GM12864 (cell line): ENCODE measurements at regions not wholly inside any gene's neighbourhood (a gene's known extent, or its start where the extent isn't known, plus 50 kb on each side); places are given as distances from the start of the nearest gene placed in this dataset.

Experiments
- DNase-seq: peaks from one replicate; pipeline ENCODE4 v3.0.0-alpha.2; 2011; ENCODE audit warnings: low read depth
- H3K4me3 ChIP-seq: 2 replicates; pipeline ENCODE4 v1.5.1; 2011; ENCODE audit warnings: mild to moderate bottlenecking, low read depth, low read length, control low read depth
- CTCF ChIP-seq: IDR thresholded peaks from 2 replicates; pipeline ENCODE4 v1.5.1; 2011; ENCODE audit warnings: low read depth, mild to moderate bottlenecking, moderate library complexity, low read length, control low read depth, inconsistent platforms; ENCODE audit errors: missing control alignments

- H3K4me3 ChIP-seq = no peak overlapping the region
- no peak for DNase-seq
- no peak for TF ChIP-seq CTCF
Measured at GRCh38 chr11:122205036-122205435, 89.0 kb upstream of the BLID start.

- no peak for DNase-seq
- no peak for TF ChIP-seq CTCF
- H3K4me3 ChIP-seq = no peak overlapping the region
Measured at GRCh38 chr11:122204206-122204605, 88.2 kb upstream of the BLID start.

- peak; percentile 95 for TF ChIP-seq CTCF
- no peak overlapping the region for H3K4me3 ChIP-seq
- no peak for DNase-seq
Measured at GRCh38 chr11:122202951-122203456, 87.0 kb upstream of the BLID start.

- no peak for DNase-seq
- H3K4me3 ChIP-seq = no peak overlapping the region
Measured at GRCh38 chr11:122202161-122202950, 86.3 kb upstream of the BLID start.

GRCh38 chr11:122201106-122201505 is 85.1 kb upstream of the BLID start:
- no peak for DNase-seq
- TF ChIP-seq CTCF = no peak
- H3K4me3 ChIP-seq = no peak overlapping the region

More at GRCh38 chr11:122202161-122202950, 86.3 kb upstream of the BLID start:
- TF ChIP-seq CTCF = no peak

GRCh38 chr11:122199661-122200060 is 83.6 kb upstream of the BLID start:
- H3K4me3 ChIP-seq = no peak overlapping the region
- DNase-seq = no peak
- TF ChIP-seq CTCF = no peak
